ENCODE measurements at regions not wholly inside any gene's neighbourhood (a gene's known extent, or its start where the extent isn't known, plus 50 kb on each side); places are given as distances from the start of the nearest gene placed in this dataset.
A peak's percentile ranks its signal among the peaks of the same experiment; 100 is the strongest.

DNA sequence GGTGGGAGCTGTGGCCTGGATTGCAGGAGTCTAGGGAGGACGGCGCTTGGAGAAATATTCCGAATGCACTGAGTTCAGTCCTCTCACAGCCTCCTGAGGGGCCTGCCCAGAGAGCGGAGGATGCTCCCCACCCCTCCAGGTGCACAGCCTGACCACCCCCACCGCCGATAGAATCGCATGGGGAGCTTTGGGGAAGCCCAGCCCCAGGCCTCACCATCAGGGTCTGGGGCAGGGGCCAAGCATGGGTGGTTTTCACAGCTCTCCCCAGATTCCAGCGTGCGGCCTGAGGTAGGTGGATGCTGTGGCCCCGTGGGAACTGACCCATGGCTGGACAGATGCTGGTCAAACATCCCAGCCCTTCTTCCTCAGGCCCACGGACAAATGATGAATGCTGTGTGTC lies 79.9 kb upstream of the OLFM1 start:
- no peaks in the 10 kb centered on the region for H3K27me3 ChIP-seq (ENCODE audit: insufficient read depth, low read depth, severe bottlenecking)
- DNase-seq = no peak
- peaks cover under 1% of the 10 kb centered on the region for H3K9me3 ChIP-seq (ENCODE audit: severe bottlenecking)
- H3K4me3 ChIP-seq (ENCODE audit: low read depth, low read length) = no peak overlapping the region
- TF ChIP-seq CTCF (IDR thresholded peaks at IDR 0.05; ENCODE audit: low read depth, low read length) = no peak
- H3K27ac ChIP-seq = no peak overlapping the region
- H3K36me3 ChIP-seq = no peaks in the 10 kb centered on the region

DNA sequence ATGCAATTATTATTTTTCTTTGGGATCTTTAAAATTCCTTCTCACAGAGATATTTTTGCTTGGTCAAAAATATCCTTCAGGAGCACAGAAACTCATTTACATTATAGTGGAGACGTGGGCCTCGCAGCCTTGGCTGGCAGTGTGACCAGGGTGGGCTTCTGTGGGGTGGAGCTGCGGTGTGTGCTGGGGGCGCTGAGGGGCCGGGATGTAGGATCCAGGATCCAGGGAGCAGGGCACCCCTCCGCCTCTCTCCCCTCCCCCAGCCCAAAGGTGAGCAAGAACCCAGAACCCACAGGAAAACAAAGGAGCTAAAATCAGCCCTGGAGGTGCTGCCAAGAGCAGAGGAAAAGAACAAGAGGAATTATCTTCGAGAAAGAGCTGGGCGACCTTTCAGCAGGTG lies 79.1 kb upstream of the OLFM1 start:
- no peaks in the 10 kb centered on the region for H3K36me3 ChIP-seq
- no peak overlapping the region for H3K4me3 ChIP-seq (ENCODE audit: low read depth, low read length)
- no peak overlapping the region for H3K27ac ChIP-seq
- DNase-seq = no peak
- no peaks in the 10 kb centered on the region for H3K27me3 ChIP-seq (ENCODE audit: insufficient read depth, low read depth, severe bottlenecking)
- no peak for TF ChIP-seq CTCF (IDR thresholded peaks at IDR 0.05; ENCODE audit: low read depth, low read length)
- no peaks in the 10 kb centered on the region for H3K9me3 ChIP-seq (ENCODE audit: severe bottlenecking)

- Histone ChIP-seq H3K9me3 (ENCODE audit: severe bottlenecking) (no peaks in the 10 kb centered on the region), H3K27ac (no peak overlapping the region), H3K36me3 (no peaks in the 10 kb centered on the region), H3K4me3 (ENCODE audit: low read depth, low read length) (no peak overlapping the region), H3K27me3 (ENCODE audit: insufficient read depth, low read depth, severe bottlenecking) (no peaks in the 10 kb centered on the region)
- no peak for DNase-seq
- TF ChIP-seq CTCF (IDR thresholded peaks at IDR 0.05; ENCODE audit: low read depth, low read length) = no peak
Measured at GRCh38 chr9:135009051-135009560, 78.4 kb upstream of the OLFM1 start.

DNA sequence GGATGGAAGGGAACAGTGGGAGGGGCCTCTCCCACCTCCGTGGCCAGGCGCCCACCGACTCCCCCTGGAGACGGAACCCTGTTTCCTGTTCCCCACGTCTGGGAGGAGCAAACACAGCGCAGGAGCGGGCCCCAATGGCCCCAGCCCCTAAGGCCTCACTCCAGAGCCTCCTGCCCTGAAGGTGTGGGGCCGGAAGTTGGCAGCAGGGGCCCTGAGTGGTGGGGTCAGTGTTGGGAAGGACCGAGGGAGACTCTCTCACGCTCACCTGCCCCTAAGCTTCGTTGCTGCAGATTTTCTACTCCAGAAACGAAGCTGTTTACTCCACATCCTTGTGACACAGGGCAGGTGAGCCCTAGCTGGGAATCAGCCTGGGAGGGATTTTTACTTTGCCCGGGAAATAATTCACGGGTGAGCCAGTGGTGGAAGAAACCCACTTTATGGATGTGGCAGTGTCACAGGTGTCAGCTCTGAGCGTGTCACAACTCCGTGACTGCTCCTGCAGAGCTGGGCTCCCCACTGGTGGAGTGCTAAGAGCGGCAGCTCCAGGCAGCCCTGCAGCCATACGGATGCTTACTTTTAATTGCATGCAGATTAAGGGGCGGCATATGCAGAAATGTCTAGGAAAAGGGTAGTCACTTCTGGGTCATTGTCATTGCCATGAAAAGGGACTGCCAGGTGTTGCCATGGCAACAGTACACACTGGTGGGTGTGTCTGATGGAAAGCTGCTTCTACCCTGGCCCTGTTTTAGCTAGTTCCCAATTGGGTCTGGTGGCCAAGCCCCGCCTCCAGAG lies 77.5 kb upstream of the OLFM1 start:
- no peak for DNase-seq
- 0 out of 2 replicates have a peak, but pooled peaks have one; percentile 3 for TF ChIP-seq CTCF (IDR thresholded peaks at IDR 0.05; ENCODE audit: low read depth, low read length)
- no peak overlapping the region; the same call in 1 of the 2 replicates for H3K27ac ChIP-seq
- H3K36me3 ChIP-seq = no peaks in the 10 kb centered on the region
- H3K9me3 ChIP-seq (ENCODE audit: severe bottlenecking) = no peaks in the 10 kb centered on the region
- H3K4me3 ChIP-seq (ENCODE audit: low read depth, low read length) = no peak overlapping the region
- H3K27me3 ChIP-seq (ENCODE audit: insufficient read depth, low read depth, severe bottlenecking) = no peaks in the 10 kb centered on the region

DNA sequence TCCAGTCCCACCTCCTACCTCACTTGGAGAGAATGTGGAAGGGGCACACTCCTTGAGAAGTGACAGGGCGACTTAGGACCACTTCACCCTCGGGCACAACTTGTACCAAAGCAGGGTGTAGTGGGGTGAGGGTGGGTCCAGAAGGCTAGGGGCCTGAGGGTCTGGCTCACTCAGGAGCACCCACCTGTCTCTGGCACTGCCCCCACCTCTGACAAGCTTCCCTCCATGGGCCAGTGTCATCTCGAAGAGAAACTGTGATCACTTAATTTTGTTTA lies 76.9 kb upstream of the OLFM1 start:
- Histone ChIP-seq H3K27ac (no peak overlapping the region), H3K4me3 (ENCODE audit: low read depth, low read length) (no peak overlapping the region), H3K27me3 (ENCODE audit: insufficient read depth, low read depth, severe bottlenecking) (no peaks in the 10 kb centered on the region), H3K36me3 (no peaks in the 10 kb centered on the region), H3K9me3 (ENCODE audit: severe bottlenecking) (no peaks in the 10 kb centered on the region)
- no peak for DNase-seq
- TF ChIP-seq CTCF (IDR thresholded peaks at IDR 0.05; ENCODE audit: low read depth, low read length) = no peak

- H3K9me3 ChIP-seq (ENCODE audit: severe bottlenecking) = no peaks in the 10 kb centered on the region
- DNase-seq = peak; percentile 72
- H3K4me3 ChIP-seq (ENCODE audit: low read depth, low read length) = no peak overlapping the region
- TF ChIP-seq CTCF (IDR thresholded peaks at IDR 0.05; ENCODE audit: low read depth, low read length) = no peak
- H3K27ac ChIP-seq = no peak overlapping the region
- H3K36me3 ChIP-seq = no peaks in the 10 kb centered on the region
- H3K27me3 ChIP-seq (ENCODE audit: insufficient read depth, low read depth, severe bottlenecking) = no peaks in the 10 kb centered on the region
Measured at GRCh38 chr9:135010921-135011320, 76.5 kb upstream of the OLFM1 start.
